BE2C (cell line): ENCODE measurements at regions not wholly inside any gene's neighbourhood (a gene's known extent, or its start where the extent isn't known, plus 50 kb on each side); places are given as distances from the start of the nearest gene placed in this dataset.
"Not testable (repeated sequence)": the region's sequence is repeated elsewhere in the genome, so short reads cannot be mapped to it uniquely, and the experiment has no call there.

ENCODE experiments used
- DNase-seq: peaks from one replicate; pipeline ENCODE4 v3.0.0-alpha.2; 2020
- H3K27me3 ChIP-seq: fragments of 250-450 bp; sonication (Bioruptor Pico); 2 replicates; pipeline ENCODE4 v1.5.1; 2020; ENCODE audit warnings: mild to moderate bottlenecking
- H3K36me3 ChIP-seq: fragments of 250-450 bp; sonication (Bioruptor Pico); 2 replicates; pipeline ENCODE4 v1.5.1; 2020; ENCODE audit warnings: mild to moderate bottlenecking
- H3K4me1 ChIP-seq: fragments of 250-450 bp; sonication (Bioruptor Pico); 2 replicates; pipeline ENCODE4 v1.5.1; 2020
- H3K4me3 ChIP-seq: 2 replicates; pipeline ENCODE4 v1.5.1; 2011; ENCODE audit warnings: low read depth, low read length
- H3K9me3 ChIP-seq: fragments of 250-450 bp; sonication (Bioruptor Pico); 2 replicates; pipeline ENCODE4 v1.5.1; 2020

- not testable (repeated sequence) for H3K36me3 ChIP-seq, DNase-seq
Measured at GRCh38 chr9:42577851-42578250, 394.4 kb downstream of the SPATA31A6 start.

More at GRCh38 chr9:42577851-42578250, 394.4 kb downstream of the SPATA31A6 start:
- H3K4me1 ChIP-seq, H3K27me3 ChIP-seq, H3K9me3 ChIP-seq, H3K4me3 ChIP-seq: not testable (repeated sequence)
